HEK293 (cell line): ENCODE measurements at regions not wholly inside any gene's neighbourhood (a gene's known extent, or its start where the extent isn't known, plus 50 kb on each side); places are given as distances from the start of the nearest gene placed in this dataset.

ENCODE experiments used
- CTCF ChIA-PET: fragments of 350-600 bp; formaldehyde crosslinking; extraction: SDS; loops from one replicate; lab custom pipeline; 2021; ENCODE audit warnings: antibody characterized with exemption; lab: Yijun Ruan, JAX
- POLR2A ChIA-PET: fragments of 300-600 bp; formaldehyde crosslinking; extraction: SDS; loops from one replicate; lab custom pipeline; 2020; ENCODE audit warnings: antibody characterized with exemption, inconsistent platforms; lab: Yijun Ruan, JAX
- H3K27ac ChIP-seq: fragments of 200-500 bp; sonication (Bioruptor generic); 2 replicates; pipeline ENCODE4 v1.5.1; 2014; ENCODE audit warnings: low read depth, low read length, control low read depth, inconsistent platforms; ENCODE audit errors: extremely low read depth
- H3K36me3 ChIP-seq, 2 experiments: fragments of 200-500 bp in 1 of 2; sonication (Bioruptor generic) in 1 of 2; 1 replicate in 1 of 2; 2 replicates in 1 of 2; pipeline ENCODE4 v1.5.1; 2014 to 2017; ENCODE audit warnings: inconsistent platforms in 2 of 2, low read length in 2 of 2; ENCODE audit not compliant: control insufficient read depth in 2 of 2, insufficient read depth in 1 of 2
- H3K4me1 ChIP-seq: fragments of 200-500 bp; sonication (Bioruptor generic); 2 replicates; pipeline ENCODE4 v1.5.1; 2014; ENCODE audit warnings: mild to moderate bottlenecking, low read length, inconsistent platforms; ENCODE audit not compliant: control insufficient read depth, insufficient read depth
- H3K4me3 ChIP-seq: 2 replicates; pipeline ENCODE4 v1.5.1; 2011; ENCODE audit warnings: low read depth, mild to moderate bottlenecking, control low read depth, low read length, moderate library complexity
- H3K9me3 ChIP-seq: fragments of 200-500 bp; sonication (Bioruptor generic); 2 replicates; pipeline ENCODE4 v1.5.1; 2014; ENCODE audit warnings: low read depth, low read length, inconsistent platforms; ENCODE audit not compliant: control insufficient read depth, insufficient read depth
- GLIS1 ChIP-seq: fragments of 450-650 bp; formaldehyde crosslinking; IDR thresholded peaks from 2 replicates; pipeline ENCODE4 v1.5.1; 2016; ENCODE audit warnings: missing biosample characterization, missing genetic modification characterization
- SETDB1 ChIP-seq: IDR thresholded peaks from one replicate; pipeline ENCODE4 v1.6.1; 2017; ENCODE audit warnings: mild to moderate bottlenecking, low read length, moderate library complexity, mixed read lengths; ENCODE audit not compliant: insufficient read length
- SP3 ChIP-seq: fragments of 450-650 bp; formaldehyde crosslinking; IDR thresholded peaks from 2 replicates; pipeline ENCODE4 v1.5.1; 2016; ENCODE audit warnings: missing biosample characterization, missing genetic modification characterization
- ZNF114 ChIP-seq: fragments of 450-650 bp; formaldehyde crosslinking; IDR thresholded peaks from 2 replicates; pipeline ENCODE4 v1.5.0; 2017; ENCODE audit warnings: missing biosample characterization, missing genetic modification characterization
- ZNF140 ChIP-seq: fragments of 450-650 bp; formaldehyde crosslinking; IDR thresholded peaks from 2 replicates; pipeline ENCODE4 v1.5.1; 2016; ENCODE audit warnings: missing biosample characterization, missing genetic modification characterization
- ZNF211 ChIP-seq: fragments of 450-650 bp; formaldehyde crosslinking; IDR thresholded peaks from 2 replicates; pipeline ENCODE4 v1.5.1; 2016; ENCODE audit warnings: low read depth, missing biosample characterization, missing genetic modification characterization
- ZNF354C ChIP-seq: fragments of 450-650 bp; formaldehyde crosslinking; IDR thresholded peaks from 2 replicates; pipeline ENCODE4 v1.5.1; 2016; ENCODE audit warnings: missing biosample characterization, missing genetic modification characterization, low read depth, borderline replicate concordance
- ZNF423 ChIP-seq: fragments of 450-650 bp; formaldehyde crosslinking; IDR thresholded peaks from 2 replicates; pipeline ENCODE4 v1.5.1; 2016; ENCODE audit warnings: missing biosample characterization, missing genetic modification characterization
- ZNF513 ChIP-seq: fragments of 450-650 bp; IDR thresholded peaks from 2 replicates; pipeline ENCODE4 v1.5.1; 2018; ENCODE audit warnings: missing biosample characterization, missing genetic modification characterization
- ZSCAN23 ChIP-seq: fragments of 450-650 bp; formaldehyde crosslinking; IDR thresholded peaks from 2 replicates; pipeline ENCODE4 v1.5.1; 2016; ENCODE audit warnings: missing biosample characterization, missing genetic modification characterization
- ZSCAN4 ChIP-seq: fragments of 450-650 bp; formaldehyde crosslinking; IDR thresholded peaks from 2 replicates; pipeline ENCODE4 v1.5.1; 2017; ENCODE audit warnings: missing biosample characterization, missing genetic modification characterization
- TF ChIP-seq, protein P1 (sequence below): fragments of 450-650 bp; formaldehyde crosslinking; IDR thresholded peaks from 2 replicates; pipeline ENCODE4 v1.5.1; 2016; ENCODE audit warnings: missing biosample characterization, missing genetic modification characterization

GRCh38 chr3:146881356-146881755, 276.2 kb upstream of the PLSCR5 start:
- ChIA-PET POLR2A (no interaction called here), CTCF (no interaction called here)
- TF ChIP-seq ZNF140 (tag by site-specific recombination) (no peak), ZNF211 (tag by site-specific recombination) (no peak), ZNF354C (tag by site-specific recombination) (no peak)
- H3K27ac ChIP-seq = no peak overlapping the region
- H3K9me3 ChIP-seq = no peaks in the 10 kb centered on the region
- no peaks in the 10 kb centered on the region for H3K36me3 ChIP-seq
- H3K4me1 ChIP-seq = no peaks in the 10 kb centered on the region
- no peak overlapping the region for H3K4me3 ChIP-seq

DNA sequence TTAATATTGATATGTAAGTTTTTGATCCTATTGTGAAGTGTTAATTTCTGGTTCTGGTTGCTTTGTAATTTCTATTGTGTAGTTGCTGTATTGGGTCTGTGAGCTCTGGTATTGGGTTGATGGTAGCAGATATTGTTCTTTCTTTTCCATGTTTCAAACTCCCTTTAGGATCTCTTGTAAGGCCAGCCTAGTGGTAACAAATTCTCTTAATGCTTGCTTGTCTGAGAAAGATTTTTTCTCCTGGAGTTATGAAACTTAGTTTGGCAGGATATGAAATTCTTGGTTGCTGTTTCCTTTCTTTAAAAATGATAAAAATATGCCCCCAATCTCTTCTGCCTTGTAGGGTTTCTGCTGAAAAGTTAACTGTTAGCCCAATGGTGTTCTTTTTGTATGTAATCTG, 268.6 kb upstream of the PLSCR5 start:
- CTCF ChIA-PET = no interaction called here
- no peak for TF ChIP-seq ZNF114 (tag by site-specific recombination)
- TF ChIP-seq SETDB1 = peak; percentile 50
- TF ChIP-seq, all 188 proteins: peak for 1
- no peak overlapping the region for H3K4me3 ChIP-seq
- H3K4me1 ChIP-seq = no peaks in the 10 kb centered on the region
- no peaks in the 10 kb centered on the region for H3K36me3 ChIP-seq
- H3K27ac ChIP-seq = no peak overlapping the region
- no peaks in the 10 kb centered on the region for H3K9me3 ChIP-seq
- POLR2A ChIA-PET = no interaction called here

- TF ChIP-seq ZSCAN4 (tag by site-specific recombination) (no peak), GLIS1 (tag by site-specific recombination) (no peak), ZSCAN23 (no peak), ZNF114 (tag by site-specific recombination) (no peak)
- TF ChIP-seq, protein P1, sequence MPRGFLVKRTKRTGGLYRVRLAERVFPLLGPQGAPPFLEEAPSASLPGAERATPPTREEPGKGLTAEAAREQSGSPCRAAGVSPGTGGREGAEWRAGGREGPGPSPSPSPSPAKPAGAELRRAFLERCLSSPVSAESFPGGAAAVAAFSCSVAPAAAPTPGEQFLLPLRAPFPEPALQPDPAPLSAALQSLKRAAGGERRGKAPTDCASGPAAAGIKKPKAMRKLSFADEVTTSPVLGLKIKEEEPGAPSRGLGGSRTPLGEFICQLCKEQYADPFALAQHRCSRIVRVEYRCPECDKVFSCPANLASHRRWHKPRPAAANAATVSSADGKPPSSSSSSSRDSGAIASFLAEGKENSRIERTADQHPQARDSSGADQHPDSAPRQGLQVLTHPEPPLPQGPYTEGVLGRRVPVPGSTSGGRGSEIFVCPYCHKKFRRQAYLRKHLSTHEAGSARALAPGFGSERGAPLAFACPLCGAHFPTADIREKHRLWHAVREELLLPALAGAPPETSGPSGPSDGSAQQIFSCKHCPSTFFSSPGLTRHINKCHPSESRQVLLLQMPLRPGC = no peak
- no peak overlapping the region for H3K4me3 ChIP-seq
- no peaks in the 10 kb centered on the region for H3K36me3 ChIP-seq
- CTCF ChIA-PET = interaction anchor here (0.7 kb wide), 1 partner anchor 31 kb away, joined by 3 read pairs; no protein-coding TSS in a partner anchor
- H3K27ac ChIP-seq = no peak overlapping the region
- no peaks in the 10 kb centered on the region for H3K9me3 ChIP-seq
- H3K4me1 ChIP-seq = no peaks in the 10 kb centered on the region
- POLR2A ChIA-PET = no interaction called here
Observed at GRCh38 chr3:146865175-146865755, 260.1 kb upstream of the PLSCR5 start.

- H3K4me1 ChIP-seq = no peaks in the 10 kb centered on the region
- CTCF ChIA-PET = no interaction called here
- no peak overlapping the region for H3K4me3 ChIP-seq
- H3K36me3 ChIP-seq = no peaks in the 10 kb centered on the region
- no peaks in the 10 kb centered on the region for H3K9me3 ChIP-seq
- no peak overlapping the region for H3K27ac ChIP-seq
- POLR2A ChIA-PET = no interaction called here
- TF ChIP-seq ZNF423 (tag by site-specific recombination) (no peak), SP3 (no peak), ZNF513 (peak; percentile 98)
Observed at GRCh38 chr3:146861262-146861661, 256.1 kb upstream of the PLSCR5 start.
